Panc1 (cell line): ENCODE measurements at regions not wholly inside any gene's neighbourhood (a gene's known extent, or its start where the extent isn't known, plus 50 kb on each side); places are given as distances from the start of the nearest gene placed in this dataset.

Experiments
- ATAC-seq: fragments of 200-7000 bp; cut with Tn5 transposase; 2 replicates; pipeline ENCODE4 v1.9.1; 2020; ENCODE audit warnings: mild to moderate bottlenecking, moderate library complexity
- BruUV-seq: library from RNA; stranded (reverse); fragments of 400-500 nt; replicated peaks from 2 replicates; lab custom pipeline; 2021; lab: Mats Ljungman, UMichigan
- CTCF ChIA-PET: fragments of 300-600 bp; sonication (Branson Sonifier 250); formaldehyde crosslinking; loops from one replicate; lab custom pipeline; 2022; ENCODE audit warnings: antibody characterized with exemption; lab: Charles Lee
- POLR2A ChIA-PET: fragments of 300-600 bp; sonication (Branson Sonifier 250); formaldehyde crosslinking; loops from one replicate; lab custom pipeline; 2022; ENCODE audit warnings: antibody characterized with exemption; lab: Charles Lee
- DNase-seq: peaks from one replicate; pipeline ENCODE4 v3.0.0-alpha.2; 2010; ENCODE audit warnings: low read depth, low spot score
- H3K27ac ChIP-seq: 2 replicates; pipeline ENCODE4 v1.5.1; 2011; ENCODE audit warnings: mild to moderate bottlenecking, low read length, inconsistent platforms
- H3K27me3 ChIP-seq: fragments of 200-500 bp; sonication (Bioruptor generic); 2 replicates; pipeline ENCODE4 v1.6.0; 2014; ENCODE audit warnings: low read length, inconsistent platforms; ENCODE audit not compliant: control insufficient read depth, insufficient read depth
- H3K36me3 ChIP-seq: fragments of 200-500 bp; sonication (Bioruptor generic); 2 replicates; pipeline ENCODE4 v1.5.1; 2014; ENCODE audit warnings: inconsistent platforms, mild to moderate bottlenecking, low read length, moderate library complexity; ENCODE audit not compliant: control insufficient read depth, insufficient read depth
- H3K4me1 ChIP-seq: 2 replicates; pipeline ENCODE4 v1.5.1; 2011; ENCODE audit warnings: inconsistent platforms, mild to moderate bottlenecking, low read length, moderate library complexity; ENCODE audit not compliant: control insufficient read depth, insufficient read depth
- H3K4me3 ChIP-seq, 2 experiments: 2 replicates each; pipeline ENCODE4 v1.5.1; 2011 to 2012; ENCODE audit warnings: low read depth in 2 of 2, low read length in 2 of 2, mild to moderate bottlenecking in 2 of 2, inconsistent platforms in 1 of 2, moderate library complexity in 1 of 2
- H3K9me3 ChIP-seq: fragments of 200-500 bp; sonication (Bioruptor generic); 2 replicates; pipeline ENCODE4 v1.5.1; 2014; ENCODE audit warnings: low read depth, mild to moderate bottlenecking, inconsistent platforms, low read length, moderate library complexity; ENCODE audit not compliant: control insufficient read depth, insufficient read depth
- POLR2AphosphoS5 ChIP-seq: IDR thresholded peaks from 2 replicates; pipeline ENCODE4 v1.6.1; 2012; ENCODE audit warnings: mild to moderate bottlenecking, low read depth, low read length, moderate library complexity
- SIN3A ChIP-seq: IDR thresholded peaks from 2 replicates; pipeline ENCODE4 v1.6.1; 2012; ENCODE audit warnings: low read depth, mild to moderate bottlenecking, low read length, moderate library complexity, borderline replicate concordance; ENCODE audit not compliant: insufficient read depth
- TCF7L2 ChIP-seq: IDR thresholded peaks from 2 replicates; pipeline ENCODE4 v1.6.1; 2011; ENCODE audit warnings: mild to moderate bottlenecking, low read depth, low read length, inconsistent platforms
- in situ Hi-C: cut with HindIII; loops from 2 replicates; pipeline ENCODE4 v1.10.0; 2016; ENCODE audit warnings: low sequenced_read_pairs, low pct_unique_long_range_greater_than_20kb
- intact Hi-C: fragments of 100-400 bp; cut with micrococcal nuclease; formaldehyde crosslinking; loops from one replicate; pipeline ENCODE4 v1.10.0; 2022; ENCODE audit not compliant: unreplicated experiment
- TF ChIP-seq, protein P1 (sequence below): fragments of 450-650 bp; IDR thresholded peaks from 2 replicates; pipeline ENCODE4 v1.5.1; 2017; ENCODE audit warnings: mild to moderate bottlenecking
- TF ChIP-seq, protein P2 (sequence below), 2 experiments: IDR thresholded peaks; 2 replicates each; pipeline ENCODE4 v1.6.1; 2011 to 2012; ENCODE audit warnings: low read depth in 2 of 2, control low read depth in 1 of 2, low read length in 1 of 2, mild to moderate bottlenecking in 1 of 2, moderate library complexity in 1 of 2; ENCODE audit not compliant: insufficient read depth in 1 of 2

DNA sequence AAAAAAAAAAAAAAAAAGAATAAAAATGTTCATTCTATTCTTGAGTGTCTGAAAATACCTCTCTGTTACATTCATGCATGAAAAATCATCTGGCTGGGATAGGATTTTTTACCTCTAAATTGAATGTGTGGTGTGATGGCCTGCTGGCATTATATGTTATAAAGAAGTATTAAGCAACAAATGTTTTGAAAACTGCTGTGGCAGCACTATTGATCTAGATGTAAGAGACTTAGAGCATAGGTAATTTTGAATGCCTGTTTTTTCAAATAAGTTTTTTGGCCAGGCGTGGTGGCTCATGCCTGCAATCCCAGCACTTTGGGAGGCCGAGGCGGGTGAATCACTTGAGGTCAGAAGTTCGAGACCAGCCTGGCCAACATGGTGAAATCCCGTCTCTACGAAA is 147.0 kb upstream of the LINC00305 start:
- BruUV-seq: no TSS peak
- in situ Hi-C loops: no loop called here

DNA sequence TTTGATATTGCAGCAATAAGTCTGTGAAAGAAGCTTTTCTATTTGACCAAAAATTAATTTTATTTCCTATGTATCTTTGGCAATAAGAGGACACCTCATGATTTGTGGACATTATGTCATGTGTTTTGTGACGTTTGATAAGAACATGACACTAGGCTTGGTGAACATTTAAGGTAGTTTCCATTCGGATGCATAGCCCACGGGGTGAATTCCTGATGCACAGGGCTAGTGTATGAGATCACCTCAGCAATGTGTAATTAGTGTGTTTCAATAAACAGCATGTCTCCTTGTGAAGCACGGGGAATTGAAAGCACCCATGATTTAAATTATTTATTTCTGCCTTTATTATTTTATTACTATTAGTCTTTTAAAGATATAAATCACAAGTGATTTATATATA is 146.1 kb upstream of the LINC00305 start:
- BruUV-seq: no TSS peak
- Histone ChIP-seq H3K27me3 (no peaks in the 10 kb centered on the region), H3K4me1 (no peaks in the 10 kb centered on the region), H3K9me3 (no peaks in the 10 kb centered on the region), H3K27ac (no peak overlapping the region), H3K36me3 (no peaks in the 10 kb centered on the region), H3K4me3 (no peak overlapping the region)
- ATAC-seq (no peak), DNase-seq (no peak)
- TF ChIP-seq, protein P1, sequence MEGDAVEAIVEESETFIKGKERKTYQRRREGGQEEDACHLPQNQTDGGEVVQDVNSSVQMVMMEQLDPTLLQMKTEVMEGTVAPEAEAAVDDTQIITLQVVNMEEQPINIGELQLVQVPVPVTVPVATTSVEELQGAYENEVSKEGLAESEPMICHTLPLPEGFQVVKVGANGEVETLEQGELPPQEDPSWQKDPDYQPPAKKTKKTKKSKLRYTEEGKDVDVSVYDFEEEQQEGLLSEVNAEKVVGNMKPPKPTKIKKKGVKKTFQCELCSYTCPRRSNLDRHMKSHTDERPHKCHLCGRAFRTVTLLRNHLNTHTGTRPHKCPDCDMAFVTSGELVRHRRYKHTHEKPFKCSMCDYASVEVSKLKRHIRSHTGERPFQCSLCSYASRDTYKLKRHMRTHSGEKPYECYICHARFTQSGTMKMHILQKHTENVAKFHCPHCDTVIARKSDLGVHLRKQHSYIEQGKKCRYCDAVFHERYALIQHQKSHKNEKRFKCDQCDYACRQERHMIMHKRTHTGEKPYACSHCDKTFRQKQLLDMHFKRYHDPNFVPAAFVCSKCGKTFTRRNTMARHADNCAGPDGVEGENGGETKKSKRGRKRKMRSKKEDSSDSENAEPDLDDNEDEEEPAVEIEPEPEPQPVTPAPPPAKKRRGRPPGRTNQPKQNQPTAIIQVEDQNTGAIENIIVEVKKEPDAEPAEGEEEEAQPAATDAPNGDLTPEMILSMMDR: no peak
- no peak for TF ChIP-seq POLR2AphosphoS5
- TF ChIP-seq, protein P2, sequence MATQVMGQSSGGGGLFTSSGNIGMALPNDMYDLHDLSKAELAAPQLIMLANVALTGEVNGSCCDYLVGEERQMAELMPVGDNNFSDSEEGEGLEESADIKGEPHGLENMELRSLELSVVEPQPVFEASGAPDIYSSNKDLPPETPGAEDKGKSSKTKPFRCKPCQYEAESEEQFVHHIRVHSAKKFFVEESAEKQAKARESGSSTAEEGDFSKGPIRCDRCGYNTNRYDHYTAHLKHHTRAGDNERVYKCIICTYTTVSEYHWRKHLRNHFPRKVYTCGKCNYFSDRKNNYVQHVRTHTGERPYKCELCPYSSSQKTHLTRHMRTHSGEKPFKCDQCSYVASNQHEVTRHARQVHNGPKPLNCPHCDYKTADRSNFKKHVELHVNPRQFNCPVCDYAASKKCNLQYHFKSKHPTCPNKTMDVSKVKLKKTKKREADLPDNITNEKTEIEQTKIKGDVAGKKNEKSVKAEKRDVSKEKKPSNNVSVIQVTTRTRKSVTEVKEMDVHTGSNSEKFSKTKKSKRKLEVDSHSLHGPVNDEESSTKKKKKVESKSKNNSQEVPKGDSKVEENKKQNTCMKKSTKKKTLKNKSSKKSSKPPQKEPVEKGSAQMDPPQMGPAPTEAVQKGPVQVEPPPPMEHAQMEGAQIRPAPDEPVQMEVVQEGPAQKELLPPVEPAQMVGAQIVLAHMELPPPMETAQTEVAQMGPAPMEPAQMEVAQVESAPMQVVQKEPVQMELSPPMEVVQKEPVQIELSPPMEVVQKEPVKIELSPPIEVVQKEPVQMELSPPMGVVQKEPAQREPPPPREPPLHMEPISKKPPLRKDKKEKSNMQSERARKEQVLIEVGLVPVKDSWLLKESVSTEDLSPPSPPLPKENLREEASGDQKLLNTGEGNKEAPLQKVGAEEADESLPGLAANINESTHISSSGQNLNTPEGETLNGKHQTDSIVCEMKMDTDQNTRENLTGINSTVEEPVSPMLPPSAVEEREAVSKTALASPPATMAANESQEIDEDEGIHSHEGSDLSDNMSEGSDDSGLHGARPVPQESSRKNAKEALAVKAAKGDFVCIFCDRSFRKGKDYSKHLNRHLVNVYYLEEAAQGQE (IDR thresholded peaks at IDR 0.05; ENCODE audit: insufficient read depth in 1 of 2, low read depth in 2 of 2, low read length in 1 of 2): no peak
- TF ChIP-seq TCF7L2: no peak
- no peak for TF ChIP-seq SIN3A
- in situ Hi-C loops: no loop called here
- ChIA-PET POLR2A (no interaction called here), CTCF (no interaction called here)
- intact Hi-C loops: no loop called here

More for the DNA sequence above, 147.0 kb upstream of the LINC00305 start:
- Histone ChIP-seq H3K27ac (no peak overlapping the region), H3K4me3 (no peak overlapping the region), H3K36me3 (no peaks in the 10 kb centered on the region), H3K27me3 (no peaks in the 10 kb centered on the region), H3K4me1 (no peaks in the 10 kb centered on the region), H3K9me3 (no peaks in the 10 kb centered on the region)
- intact Hi-C loops: no loop called here
- POLR2A ChIA-PET: no interaction called here
- no peak for ATAC-seq
- DNase-seq: no peak
- CTCF ChIA-PET: no interaction called here
- TF ChIP-seq, protein P2 (IDR thresholded peaks at IDR 0.05; ENCODE audit: insufficient read depth in 1 of 2, low read depth in 2 of 2, low read length in 1 of 2): no peak
- TF ChIP-seq POLR2AphosphoS5 (no peak), SIN3A (no peak)
